Pancreas (tissue), 10 donors: ENCODE measurements at regions not wholly inside any gene's neighbourhood (a gene's known extent, or its start where the extent isn't known, plus 50 kb on each side); places are given as distances from the start of the nearest gene placed in this dataset.

ENCODE experiments used
- ATAC-seq, 4 donors: fragments of 200-7000 bp; cut with Tn5 transposase; one replicate each; pipeline versions ENCODE4 v1.8.0 to v1.9.1; 2020; ENCODE audit warnings: mild to moderate bottlenecking in 4 of 4, moderate library complexity in 4 of 4
- DNase-seq, 6 donors: peaks; one replicate each; pipeline ENCODE4 v3.0.0-alpha.2; 2020
- FAIRE-seq: peaks from 2 replicates; lab custom pipeline; 2012; peaks lifted over from hg19 to GRCh38; lab: Jason Lieb, UNC
- H3K27ac ChIP-seq, 4 donors: fragments of 200-600 bp; sonication (generic); 1 replicate in 3 of 4; 2 replicates in 1 of 4; pipeline versions ENCODE4 v1.5.0 to v1.8.0; 2020
- H3K27me3 ChIP-seq, 4 donors: fragments of 200-600 bp; one replicate each; pipeline ENCODE4 v1.8.0; 2021
- H3K36me3 ChIP-seq, 3 donors: fragments of 200-600 bp; sonication (generic) in 1 of 3; one replicate each; pipeline versions ENCODE4 v1.5.0 to v1.8.0; 2020 to 2021
- H3K4me1 ChIP-seq, 3 donors: fragments of 200-600 bp; one replicate each; pipeline ENCODE4 v1.8.0; 2021
- H3K4me3 ChIP-seq, 4 donors: fragments of 200-600 bp; sonication (generic) in 2 of 4; one replicate each; pipeline versions ENCODE4 v1.5.0 to v1.8.0; 2020 to 2021
- H3K9me3 ChIP-seq, 4 donors: fragments of 200-600 bp; one replicate each; pipeline ENCODE4 v1.8.0; 2021
- CTCF ChIP-seq, 4 donors: fragments of 200-600 bp; sonication (generic) in 3 of 4; IDR thresholded peaks; one replicate each; pipeline versions ENCODE4 v1.5.0 to v1.8.0; 2021; ENCODE audit warnings: antibody characterized with exemption in 4 of 4
- WGBS, 2 donors: extraction: QIAGEN DNeasy Blood & Tissue Kit; methylation state at CpG; one replicate each; pipeline ENCODE4 v1.1.7; 2013; 5-methylcytosine and 5-hydroxymethylcytosine counted together
- intact Hi-C, 3 donors: fragments of 100-400 bp; cut with DNase I; formaldehyde crosslinking; loops; one replicate each; pipeline versions ENCODE4 v1.11.1 to v1.14.2; 2022
- donor health status: healthy with polysubstance abuse.
- donor health status: DM: no; HTN: no; CAD: no; lungs with moderate emphysema.
- donor health status: DM: no; HTN: no; CAD: no.
- donor health status: control.
- donor health status: control.
- donor health status: Bipolar disorder and iron deficiency.
- donor health status: DM: yes; HTN: yes; CAD: no.
- donor health status: DM: no; HTN: no; CAD: no.
- donor health status: DM: no; HTN: no; CAD: no.
- donor health status: DM: yes; HTN: yes; CAD: no.

GRCh38 chr3:167051421-167051820, 328.7 kb downstream of the ZBBX start:
- Histone ChIP-seq H3K4me1 (no peaks in the 10 kb centered on the region), H3K4me3 (no peak overlapping the region), H3K36me3 (no peaks in the 10 kb centered on the region), H3K27me3 (no peaks in the 10 kb centered on the region), H3K27ac (no peak overlapping the region), H3K9me3 (no peaks in the 10 kb centered on the region)
- TF ChIP-seq CTCF (IDR thresholded peaks at IDR 0.05), result no peak
- peak in 1 of 6 donors; percentile 22 for DNase-seq
- 78 to 81% methylated on average over 4 of the region's 4 CpGs for WGBS, 2 donors
- ATAC-seq, result no peak
- intact Hi-C loops, result no loop called here
- no peak for FAIRE-seq

- TF ChIP-seq CTCF (IDR thresholded peaks at IDR 0.05), result no peak
- H3K9me3 ChIP-seq, result no peaks in the 10 kb centered on the region
- no peaks in the 10 kb centered on the region for H3K36me3 ChIP-seq
- FAIRE-seq (no peak), DNase-seq (no peak), ATAC-seq (no peak)
- H3K4me3 ChIP-seq, result no peak overlapping the region
- H3K27ac ChIP-seq, result no peak overlapping the region
- peaks cover 0 to 9% (median 0%) of the 10 kb centered on the region in 4 donors for H3K27me3 ChIP-seq
- intact Hi-C loops, result loop anchor here in 2 of 3 donors (10.0 kb wide), 1 partner anchor 1019 kb away; no protein-coding TSS in a partner anchor
- WGBS, 2 donors, result 34 to 37% methylated on average over 2 of the region's 2 CpGs
- H3K4me1 ChIP-seq, result peaks cover 0 to 9% (median 0%) of the 10 kb centered on the region in 3 donors
Measured at GRCh38 chr3:167033866-167034265, 346.2 kb downstream of the ZBBX start.

- ATAC-seq, result peak in 3 of 4 donors; percentile 76 to 84 (median 83)
- FAIRE-seq, result no peak
- intact Hi-C loops, result loop anchor here in 2 of 3 donors (10.0 kb wide), 1 partner anchor 1018 kb away; no protein-coding TSS in a partner anchor
- no peak overlapping the region for H3K27ac ChIP-seq
- H3K4me1 ChIP-seq, result peaks cover 0 to 9% (median 0%) of the 10 kb centered on the region in 3 donors
- no peaks in the 10 kb centered on the region for H3K9me3 ChIP-seq
- 14 to 15% methylated on average over 5 of the region's 5 CpGs for WGBS, 2 donors
- H3K4me3 ChIP-seq, result no peak overlapping the region
- H3K36me3 ChIP-seq, result no peaks in the 10 kb centered on the region
- peaks cover 0 to 9% (median 0%) of the 10 kb centered on the region in 4 donors for H3K27me3 ChIP-seq
- peak in 3 of 6 donors; percentile 6 to 23 (median 22) for DNase-seq
- peak in 2 of 4 donors; percentile 26 to 32 for TF ChIP-seq CTCF (IDR thresholded peaks at IDR 0.05)
Measured at GRCh38 chr3:167032267-167032876, 347.7 kb downstream of the ZBBX start.

GRCh38 chr3:167031364-167032049, 348.6 kb downstream of the ZBBX start:
- ATAC-seq, result no peak
- no peaks in the 10 kb centered on the region for H3K9me3 ChIP-seq
- intact Hi-C loops, result loop anchor here in 2 of 3 donors (10.0 kb wide), 1 partner anchor 1017 kb away; no protein-coding TSS in a partner anchor
- H3K27me3 ChIP-seq, result peaks cover 0 to 9% (median 0%) of the 10 kb centered on the region in 4 donors
- no peak overlapping the region for H3K4me3 ChIP-seq
- H3K36me3 ChIP-seq, result no peaks in the 10 kb centered on the region
- no peak for DNase-seq
- 24 to 25% methylated on average over 12 of the region's 12 CpGs for WGBS, 2 donors
- no peak for TF ChIP-seq CTCF (IDR thresholded peaks at IDR 0.05)
- peaks cover 0 to 9% (median 0%) of the 10 kb centered on the region in 3 donors for H3K4me1 ChIP-seq
- H3K27ac ChIP-seq, result no peak overlapping the region
- no peak for FAIRE-seq
